H1 (cell line): ENCODE measurements at regions not wholly inside any gene's neighbourhood (a gene's known extent, or its start where the extent isn't known, plus 50 kb on each side); places are given as distances from the start of the nearest gene placed in this dataset.

Experiments used
- CTCF ChIA-PET: fragments of 300-600 bp; sonication (Branson Sonifier 250); formaldehyde crosslinking; loops from one replicate; lab custom pipeline; 2021; ENCODE audit not compliant: partially characterized antibody; lab: Charles Lee
- POLR2A ChIA-PET: fragments of 300-600 bp; sonication (Branson Sonifier 250); formaldehyde crosslinking; loops from one replicate; lab custom pipeline; 2021; ENCODE audit warnings: inconsistent platforms; ENCODE audit not compliant: partially characterized antibody; lab: Charles Lee
- DNase-seq, 2 experiments: peaks; one replicate each; pipeline versions ENCODE4 v3.0.0 to v3.0.0-alpha.2; 2010 to 2022; ENCODE audit warnings: low spot score in 2 of 2, low read depth in 1 of 2, mixed read lengths in 1 of 2
- FAIRE-seq: peaks from 2 replicates; lab custom pipeline; 2011; peaks lifted over from hg19 to GRCh38; lab: Jason Lieb, UNC
- H2AFZ ChIP-seq: 2 replicates; pipeline ENCODE4 v1.8.1; 2012; ENCODE audit warnings: low read length, inconsistent platforms
- H2AK5ac ChIP-seq: 2 replicates; pipeline ENCODE4 v1.6.1; 2013; ENCODE audit warnings: low read depth, low read length
- H2BK120ac ChIP-seq: replicated peaks from 2 replicates; pipeline ENCODE3; 2013; ENCODE audit warnings: low read depth, low read length, inconsistent platforms
- H2BK12ac ChIP-seq: 2 replicates; pipeline ENCODE4 v1.6.1; 2013; ENCODE audit warnings: low read depth, low read length
- H2BK15ac ChIP-seq: 2 replicates; pipeline ENCODE4 v1.6.1; 2013; ENCODE audit warnings: low read length
- H2BK20ac ChIP-seq: 2 replicates; pipeline ENCODE4 v1.6.1; 2013; ENCODE audit warnings: low read length
- H2BK5ac ChIP-seq: 2 replicates; pipeline ENCODE4 v1.6.1; 2013; ENCODE audit warnings: low read depth, low read length
- H3K14ac ChIP-seq: 2 replicates; pipeline ENCODE4 v1.6.1; 2013; ENCODE audit warnings: inconsistent platforms; ENCODE audit not compliant: insufficient read length
- H3K18ac ChIP-seq: 2 replicates; pipeline ENCODE4 v1.6.1; 2013; ENCODE audit warnings: low read length; ENCODE audit errors: extremely low read depth
- H3K23ac ChIP-seq: 2 replicates; pipeline ENCODE4 v1.6.1; 2013; ENCODE audit warnings: inconsistent platforms; ENCODE audit not compliant: insufficient read length
- H3K23me2 ChIP-seq: 2 replicates; pipeline ENCODE4 v1.6.1; 2013; ENCODE audit warnings: low read depth, low read length
- H3K27ac ChIP-seq: 2 replicates; pipeline ENCODE4 v1.6.1; 2011; ENCODE audit warnings: low read depth, low read length, inconsistent platforms
- H3K27me3 ChIP-seq, 4 experiments: replicated peaks in 1 of 4; 1 replicate in 1 of 4; 2 replicates in 3 of 4; pipeline versions ENCODE4 v1.6.1 to v1.8.1; 2011 to 2013; ENCODE audit warnings: low read length in 3 of 4, mild to moderate bottlenecking in 3 of 4, inconsistent platforms in 2 of 4, mixed read lengths in 2 of 4, moderate library complexity in 1 of 4; ENCODE audit not compliant: control insufficient read depth in 3 of 4, insufficient read depth in 3 of 4; ENCODE audit errors: extremely low read depth in 1 of 4
- H3K36me3 ChIP-seq, 4 experiments: 2 replicates each; pipeline versions ENCODE4 v1.6.1 to v1.8.1; 2011 to 2013; ENCODE audit warnings: mild to moderate bottlenecking in 4 of 4, low read length in 3 of 4, moderate library complexity in 2 of 4, control low read depth in 1 of 4, inconsistent platforms in 1 of 4; ENCODE audit not compliant: insufficient read depth in 4 of 4, control insufficient read depth in 2 of 4
- H3K4ac ChIP-seq: replicated peaks from 2 replicates; pipeline ENCODE3; 2013; ENCODE audit warnings: low read length, low read depth, mixed read lengths, inconsistent platforms; ENCODE audit not compliant: insufficient read length
- H3K4me1 ChIP-seq, 4 experiments: replicated peaks in 1 of 4; 1 replicate in 1 of 4; 2 replicates in 3 of 4; pipeline versions ENCODE4 v1.6.1 to v1.8.1; 2011 to 2013; ENCODE audit warnings: low read length in 3 of 4, inconsistent platforms in 2 of 4, mixed read lengths in 1 of 4; ENCODE audit not compliant: insufficient read depth in 4 of 4, control insufficient read depth in 3 of 4
- H3K4me2 ChIP-seq, 2 experiments: 2 replicates each; pipeline versions ENCODE4 v1.6.1 to v1.8.1; 2011 to 2013; ENCODE audit warnings: low read depth in 2 of 2, low read length in 2 of 2, control low read depth in 1 of 2, inconsistent platforms in 1 of 2, mild to moderate bottlenecking in 1 of 2; ENCODE audit not compliant: insufficient read depth in 1 of 2
- H3K4me3 ChIP-seq, 4 experiments: fragments of 200-600, 300-600 bp in 1 of 4; sonication (generic), shearing (Covaris generic), sonication (Bioruptor Twin) in 1 of 4; 2 replicates each; pipeline versions ENCODE4 v1.5.1 to v1.8.1; 2011 to 2016; ENCODE audit warnings: low read length in 4 of 4, low read depth in 3 of 4, control low read depth in 2 of 4, inconsistent platforms in 2 of 4, mild to moderate bottlenecking in 2 of 4, mixed read lengths in 1 of 4, moderate library complexity in 1 of 4; ENCODE audit not compliant: insufficient read depth in 2 of 4; ENCODE audit errors: extremely low read depth in 1 of 4
- H3K56ac ChIP-seq: replicated peaks from 2 replicates; pipeline ENCODE3; 2013; ENCODE audit warnings: low read depth, mild to moderate bottlenecking, mixed read lengths, low read length, inconsistent platforms; ENCODE audit not compliant: insufficient read length
- H3K79me1 ChIP-seq: 2 replicates; pipeline ENCODE4 v1.6.1; 2013; ENCODE audit warnings: low read depth, low read length, control low read depth
- H3K79me2 ChIP-seq, 2 experiments: 2 replicates each; pipeline versions ENCODE4 v1.6.1 to v1.8.1; 2012 to 2013; ENCODE audit warnings: low read length in 2 of 2, mild to moderate bottlenecking in 2 of 2, inconsistent platforms in 1 of 2; ENCODE audit not compliant: insufficient read depth in 2 of 2, control insufficient read depth in 1 of 2
- H3K9ac ChIP-seq, 4 experiments: replicated peaks in 1 of 4; 1 replicate in 1 of 4; 2 replicates in 3 of 4; pipeline versions ENCODE4 v1.6.1 to v1.8.1; 2011 to 2013; ENCODE audit warnings: low read depth in 3 of 4, low read length in 3 of 4, control low read depth in 2 of 4, mild to moderate bottlenecking in 2 of 4, moderate library complexity in 2 of 4, inconsistent platforms in 1 of 4; ENCODE audit errors: extremely low read depth in 1 of 4
- H3K9me3 ChIP-seq, 2 experiments: 2 replicates each; pipeline versions ENCODE4 v1.6.1 to v1.8.1; 2012 to 2013; ENCODE audit warnings: mild to moderate bottlenecking in 2 of 2, moderate library complexity in 2 of 2, control low read depth in 1 of 2, inconsistent platforms in 1 of 2, low read depth in 1 of 2, low read length in 1 of 2, mixed read lengths in 1 of 2; ENCODE audit not compliant: insufficient read depth in 2 of 2
- H4K20me1 ChIP-seq, 2 experiments: replicated peaks in 1 of 2; 2 replicates each; pipeline versions ENCODE3 to v1.8.1; 2011 to 2013; ENCODE audit warnings: inconsistent platforms in 2 of 2, low read length in 2 of 2, mild to moderate bottlenecking in 1 of 2; ENCODE audit not compliant: insufficient read depth in 2 of 2, control insufficient read depth in 1 of 2
- H4K5ac ChIP-seq: 2 replicates; pipeline ENCODE4 v1.6.1; 2013; ENCODE audit warnings: low read length, low read depth, mixed read lengths, inconsistent platforms; ENCODE audit not compliant: insufficient read length
- H4K8ac ChIP-seq: 2 replicates; pipeline ENCODE4 v1.8.0; 2013; ENCODE audit warnings: mild to moderate bottlenecking, moderate library complexity, low read length, inconsistent platforms; ENCODE audit not compliant: insufficient read depth; ENCODE audit errors: extremely low read depth
- H4K91ac ChIP-seq: replicated peaks from 2 replicates; pipeline ENCODE3; 2013; ENCODE audit warnings: low read length, mixed read lengths, inconsistent platforms; ENCODE audit not compliant: insufficient read length
- CREB1 ChIP-seq: IDR thresholded peaks from 2 replicates; pipeline ENCODE4 v1.6.1; 2012; ENCODE audit warnings: inconsistent platforms
- CTBP2 ChIP-seq: IDR thresholded peaks from 2 replicates; pipeline ENCODE4 v1.7.0; 2011; ENCODE audit warnings: borderline replicate concordance, mild to moderate bottlenecking, moderate library complexity, mixed read lengths, low read length; ENCODE audit not compliant: insufficient read depth, insufficient read length
- FOSL1 ChIP-seq: IDR thresholded peaks from 2 replicates; pipeline ENCODE4 v1.6.1; 2011; ENCODE audit warnings: mild to moderate bottlenecking, low read depth, low read length, moderate library complexity; ENCODE audit not compliant: insufficient read depth
- JUN ChIP-seq: IDR thresholded peaks from 2 replicates; pipeline ENCODE4 v1.6.1; 2011; ENCODE audit warnings: low read depth, mild to moderate bottlenecking, improper control_type of control experiment, low read length
- JUND ChIP-seq: IDR thresholded peaks from 2 replicates; pipeline ENCODE4 v1.6.1; 2011; ENCODE audit warnings: mild to moderate bottlenecking, improper control_type of control experiment, low read length
- NANOG ChIP-seq: IDR thresholded peaks from 2 replicates; pipeline ENCODE4 v1.6.1; 2011; ENCODE audit warnings: low read length, low read depth, mild to moderate bottlenecking, inconsistent platforms; ENCODE audit not compliant: insufficient read depth, poor library complexity, severe bottlenecking
- PHF8 ChIP-seq: fragments of 200-600 bp; sonication (generic); conservative IDR thresholded peaks from 2 replicates; pipeline ENCODE4 v1.7.1; 2012; ENCODE audit warnings: low read depth, mild to moderate bottlenecking, inconsistent platforms, low read length, moderate library complexity
- POLR2A ChIP-seq, 2 experiments: IDR thresholded peaks; 1 replicate in 1 of 2; 2 replicates in 1 of 2; pipeline ENCODE4 v1.6.1; 2011; ENCODE audit warnings: low read depth in 2 of 2, low read length in 2 of 2, mild to moderate bottlenecking in 2 of 2; ENCODE audit errors: control extremely low read depth in 1 of 2
- SIX5 ChIP-seq: IDR thresholded peaks from 2 replicates; pipeline ENCODE4 v1.6.1; 2011; ENCODE audit warnings: mild to moderate bottlenecking, low read depth, low read length
- TAF7 ChIP-seq: optimal IDR thresholded peaks from 2 replicates; pipeline ENCODE3; 2011; ENCODE audit warnings: low read depth, mild to moderate bottlenecking, inconsistent platforms, low read length, moderate library complexity, borderline replicate concordance
- WGBS, 2 experiments: shearing (Covaris generic) in 1 of 2; methylation state at CpG; one replicate each; pipeline versions ENCODE4 v1.1.6 to v1.1.7; 2013 to 2015; ENCODE audit warnings: low lambda C conversion rate in 2 of 2, mixed read lengths in 2 of 2, inconsistent platforms in 1 of 2, low coverage in 1 of 2, missing lambda C conversion rate in 1 of 2; ENCODE audit not compliant: insufficient replicate concordance in 2 of 2, insufficient coverage in 1 of 2, insufficient read length in 1 of 2; ENCODE audit errors: extremely low coverage in 1 of 2, missing lambda C conversion rate in 1 of 2; 5-methylcytosine and 5-hydroxymethylcytosine counted together
- TF ChIP-seq, protein P1 (sequence below): IDR thresholded peaks from 2 replicates; pipeline ENCODE4 v1.6.1; 2011; ENCODE audit warnings: low read depth, mild to moderate bottlenecking, low read length; ENCODE audit not compliant: insufficient read depth

GRCh38 chr10:29811751-29812427 is 177.1 kb upstream of the SVIL start:
- Histone ChIP-seq H3K18ac (no peak overlapping the region), H2BK5ac (no peak overlapping the region), H2BK12ac (no peak overlapping the region), H3K79me2 (no peaks in the 10 kb centered on the region), H3K4ac (no peak overlapping the region), H3K56ac (no peak overlapping the region), H4K20me1 (no peaks in the 10 kb centered on the region), H3K79me1 (no peaks in the 10 kb centered on the region), H3K14ac (no peak overlapping the region), H4K91ac (no peak overlapping the region), H3K36me3 (no peaks in the 10 kb centered on the region), H3K27me3 (no peaks in the 10 kb centered on the region; a peak in 1 of 7 replicates), H3K4me1 (no peaks in the 10 kb centered on the region), H2BK15ac (no peak overlapping the region), H3K27ac (no peak overlapping the region), H3K9me3 (no peaks in the 10 kb centered on the region), H2AK5ac (no peak overlapping the region), H2AFZ (no peak overlapping the region), H3K4me2 (no peak overlapping the region), H2BK120ac (no peak overlapping the region), H4K5ac (no peak overlapping the region), H3K23me2 (no peaks in the 10 kb centered on the region; the same call in 1 of the 2 replicates), H4K8ac (no peak overlapping the region), H3K4me3 (no peak overlapping the region), H3K9ac (no peak overlapping the region), H3K23ac (no peak overlapping the region), H2BK20ac (no peak overlapping the region)
- FAIRE-seq (no peak), DNase-seq (no peak)
- ChIA-PET CTCF (interaction anchor here (0.8 to 1.4 kb wide), 2 partner anchors 8 to 31 kb away, joined by 3 read pairs; no protein-coding TSS in a partner anchor), POLR2A (no interaction called here)
- 87% methylated on average over 5 of the region's 5 CpGs; no CpG with 5 or more reads in 1 of the 2 experiments for WGBS, 2 experiments
- TF ChIP-seq CTBP2 (no peak), JUN (no peak), CREB1 (no peak), JUND (no peak), TAF7 (no peak), POLR2A (IDR thresholded peaks at IDR 0.05; ENCODE audit: control extremely low read depth in 1 of 2, low read depth in 2 of 2, low read length in 2 of 2) (no peak), FOSL1 (no peak), SIX5 (no peak), NANOG (no peak), PHF8 (no peak)
- TF ChIP-seq, protein P1, sequence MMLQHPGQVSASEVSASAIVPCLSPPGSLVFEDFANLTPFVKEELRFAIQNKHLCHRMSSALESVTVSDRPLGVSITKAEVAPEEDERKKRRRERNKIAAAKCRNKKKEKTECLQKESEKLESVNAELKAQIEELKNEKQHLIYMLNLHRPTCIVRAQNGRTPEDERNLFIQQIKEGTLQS: no peak
